ENCODE measurements at regions not wholly inside any gene's neighbourhood (a gene's known extent, or its start where the extent isn't known, plus 50 kb on each side); places are given as distances from the start of the nearest gene placed in this dataset.
A peak's percentile ranks its signal among the peaks of the same experiment; 100 is the strongest.
"Not testable (repeated sequence)": the region's sequence is repeated elsewhere in the genome, so short reads cannot be mapped to it uniquely, and the experiment has no call there.

GRCh38 chr5:86671536-86671935 lies 53.8 kb downstream of the COX7C start:
- no peak for DNase-seq

GRCh38 chr5:86674069-86674468 lies 56.3 kb downstream of the COX7C start:
- no peak for DNase-seq

- no peak for DNase-seq
Measured at GRCh38 chr5:86675311-86675710, 57.6 kb downstream of the COX7C start.

GRCh38 chr5:86679529-86679928 lies 61.8 kb downstream of the COX7C start:
- peak; percentile 38 for DNase-seq

- DNase-seq: no peak
Measured at GRCh38 chr5:86679949-86680348, 62.2 kb downstream of the COX7C start.

- no peak for DNase-seq
Measured at GRCh38 chr5:86684222-86684621, 66.5 kb downstream of the COX7C start.

GRCh38 chr5:86686046-86686445 lies 68.3 kb downstream of the COX7C start:
- DNase-seq: no peak

- DNase-seq: no peak
Measured at GRCh38 chr5:86688406-86688805, 70.7 kb downstream of the COX7C start.

GRCh38 chr5:86689103-86689729 lies 71.5 kb downstream of the COX7C start:
- DNase-seq: no peak

- DNase-seq: no peak
Measured at GRCh38 chr5:86709157-86709881, 91.6 kb downstream of the COX7C start.

GRCh38 chr5:86716121-86716520 lies 98.4 kb downstream of the COX7C start:
- peak; percentile 6 for DNase-seq

- DNase-seq: not testable (repeated sequence)
Measured at GRCh38 chr5:86731319-86732117, 113.8 kb downstream of the COX7C start.

GRCh38 chr5:86735370-86735769 lies 117.6 kb downstream of the COX7C start:
- DNase-seq: no peak

- DNase-seq: no peak
Measured at GRCh38 chr5:86737579-86737978, 119.8 kb downstream of the COX7C start.

- no peak for DNase-seq
Measured at GRCh38 chr5:86748538-86749105, 130.9 kb downstream of the COX7C start.

- no peak for DNase-seq
Measured at GRCh38 chr5:86749841-86750240, 132.1 kb downstream of the COX7C start.

- DNase-seq: no peak
Measured at GRCh38 chr5:86756839-86757238, 139.1 kb downstream of the COX7C start.

GRCh38 chr5:86757824-86758223 lies 140.1 kb downstream of the COX7C start:
- no peak for DNase-seq

- no peak for DNase-seq
Measured at GRCh38 chr5:86760661-86761060, 142.9 kb downstream of the COX7C start.

GRCh38 chr5:86763929-86764328 lies 146.2 kb downstream of the COX7C start:
- no peak for DNase-seq

GRCh38 chr5:86765778-86766502 lies 148.2 kb downstream of the COX7C start:
- no peak for DNase-seq

GRCh38 chr5:86768699-86769202 lies 151.0 kb downstream of the COX7C start:
- no peak for DNase-seq

GRCh38 chr5:86780018-86780417 lies 162.3 kb downstream of the COX7C start:
- no peak for DNase-seq
